OCI-LY1 (cell line): ENCODE measurements at regions not wholly inside any gene's neighbourhood (a gene's known extent, or its start where the extent isn't known, plus 50 kb on each side); places are given as distances from the start of the nearest gene placed in this dataset.

ENCODE experiments used
- H2AFZ ChIP-seq: fragments of 200-600 bp; sonication (generic), shearing (Covaris generic); 2 replicates; pipeline ENCODE4 v1.6.0; 2014; ENCODE audit warnings: antibody characterized with exemption, mild to moderate bottlenecking, low read length
- H3F3A ChIP-seq: fragments of 200-600 bp; sonication (generic), shearing (Covaris generic); 2 replicates; pipeline ENCODE4 v1.6.0; 2014; ENCODE audit warnings: mild to moderate bottlenecking, antibody characterized with exemption, low read length, moderate library complexity; ENCODE audit not compliant: insufficient read depth
- H3K27ac ChIP-seq: fragments of 200-600 bp; sonication (generic); 2 replicates; pipeline ENCODE4 v1.5.1; 2014; ENCODE audit warnings: low read length, mixed run types, mild to moderate bottlenecking, low read depth; ENCODE audit not compliant: poor library complexity, severe bottlenecking
- H3K27me3 ChIP-seq: fragments of 200-600 bp; sonication (generic); 2 replicates; pipeline ENCODE4 v1.6.0; 2014; ENCODE audit warnings: antibody characterized with exemption, mild to moderate bottlenecking, low read length, moderate library complexity; ENCODE audit not compliant: insufficient read depth
- H3K36me3 ChIP-seq: fragments of 200-600 bp; sonication (generic); 2 replicates; pipeline ENCODE4 v1.6.1; 2014; ENCODE audit warnings: mild to moderate bottlenecking, antibody characterized with exemption, low read length, moderate library complexity, mixed read lengths; ENCODE audit not compliant: insufficient read depth
- H3K4me1 ChIP-seq: fragments of 200-600 bp; sonication (generic); 2 replicates; pipeline ENCODE4 v1.5.1; 2014; ENCODE audit warnings: mild to moderate bottlenecking, low read length, moderate library complexity; ENCODE audit not compliant: insufficient read depth, severe bottlenecking
- H3K4me2 ChIP-seq: fragments of 200-600 bp; sonication (generic), shearing (Covaris generic); 2 replicates; pipeline ENCODE4 v1.6.1; 2014; ENCODE audit warnings: low read length
- H3K4me3 ChIP-seq: fragments of 200-600 bp; sonication (generic); 2 replicates; pipeline ENCODE4 v1.5.1; 2014; ENCODE audit warnings: low read length, low read depth, mild to moderate bottlenecking, mixed read lengths; ENCODE audit not compliant: poor library complexity, severe bottlenecking
- H3K79me2 ChIP-seq: fragments of 200-600 bp; shearing (Covaris generic); 2 replicates; pipeline ENCODE4 v1.6.1; 2016; ENCODE audit warnings: mixed run types, low read length, mixed read lengths; ENCODE audit not compliant: insufficient read depth
- H3K9ac ChIP-seq: fragments of 200-600 bp; sonication (generic), shearing (Covaris generic); 2 replicates; pipeline ENCODE4 v1.6.1; 2014; ENCODE audit warnings: mild to moderate bottlenecking, low read length, mixed read lengths
- H3K9me2 ChIP-seq: fragments of 200-600 bp; sonication (generic), shearing (Covaris generic); 2 replicates; pipeline ENCODE4 v1.6.1; 2014; ENCODE audit warnings: low read depth, mild to moderate bottlenecking, low read length, mixed read lengths
- H3K9me3 ChIP-seq: fragments of 200-600 bp; shearing (Covaris generic); 2 replicates; pipeline ENCODE4 v1.6.1; 2014; ENCODE audit warnings: low read length, mixed read lengths
- H4K20me1 ChIP-seq: fragments of 200-600 bp; sonication (generic), shearing (Covaris generic); 2 replicates; pipeline ENCODE4 v1.6.0; 2016; ENCODE audit warnings: mild to moderate bottlenecking, low read length; ENCODE audit not compliant: insufficient read depth
- CTCF ChIP-seq: fragments of 200-600 bp; sonication (generic), shearing (Covaris generic); IDR thresholded peaks from 2 replicates; pipeline ENCODE4 v1.5.1; 2017; ENCODE audit warnings: mild to moderate bottlenecking, antibody characterized with exemption, low read length, moderate library complexity, mixed read lengths
- EZH2 ChIP-seq: fragments of 200-600 bp; sonication (generic), shearing (Covaris generic); IDR thresholded peaks from 2 replicates; pipeline ENCODE4 v1.8.0; 2017; ENCODE audit warnings: borderline replicate concordance, mixed run types, mild to moderate bottlenecking, antibody characterized with exemption, low read length, moderate library complexity, mixed read lengths

GRCh38 chr10:20976891-20977290 lies 79.8 kb upstream of the NEBL start:
- Histone ChIP-seq H3K27ac (no peak overlapping the region), H3K27me3 (no peaks in the 10 kb centered on the region), H3K4me1 (no peaks in the 10 kb centered on the region), H3K79me2 (no peaks in the 10 kb centered on the region), H4K20me1 (no peaks in the 10 kb centered on the region), H3K9ac (no peak overlapping the region), H3K9me2 (no peaks in the 10 kb centered on the region), H2AFZ (no peak overlapping the region), H3K4me2 (no peak overlapping the region), H3K36me3 (no peaks in the 10 kb centered on the region), H3K4me3 (no peak overlapping the region), H3F3A (no peaks in the 10 kb centered on the region), H3K9me3 (no peaks in the 10 kb centered on the region)
- TF ChIP-seq CTCF: no peak
- TF ChIP-seq EZH2: no peak

- Histone ChIP-seq H3K9me2 (no peaks in the 10 kb centered on the region), H3K4me1 (no peaks in the 10 kb centered on the region), H3K79me2 (no peaks in the 10 kb centered on the region), H2AFZ (no peak overlapping the region), H3F3A (no peaks in the 10 kb centered on the region), H3K9ac (no peak overlapping the region), H4K20me1 (no peaks in the 10 kb centered on the region), H3K27ac (no peak overlapping the region), H3K27me3 (no peaks in the 10 kb centered on the region), H3K4me2 (no peak overlapping the region), H3K4me3 (no peak overlapping the region), H3K36me3 (no peaks in the 10 kb centered on the region), H3K9me3 (no peaks in the 10 kb centered on the region)
- TF ChIP-seq EZH2 (no peak), CTCF (no peak)
These were observed 79.3 kb upstream of the NEBL start for GRCh38 chr10:20976390-20976789.

GRCh38 chr10:20975236-20975635 lies 78.1 kb upstream of the NEBL start:
- H3K79me2 ChIP-seq: no peaks in the 10 kb centered on the region
- peaks cover 5% of the 10 kb centered on the region for H3K4me1 ChIP-seq
- no peak overlapping the region for H3K9ac ChIP-seq
- H3F3A ChIP-seq: no peaks in the 10 kb centered on the region
- no peak overlapping the region for H2AFZ ChIP-seq
- no peak overlapping the region for H3K4me2 ChIP-seq
- no peaks in the 10 kb centered on the region for H3K27me3 ChIP-seq
- TF ChIP-seq EZH2 (no peak), CTCF (no peak)
- no peaks in the 10 kb centered on the region for H3K9me2 ChIP-seq
- H3K4me3 ChIP-seq: no peak overlapping the region
- no peaks in the 10 kb centered on the region for H4K20me1 ChIP-seq
- no peaks in the 10 kb centered on the region for H3K36me3 ChIP-seq
- H3K27ac ChIP-seq: no peak overlapping the region
- H3K9me3 ChIP-seq: no peaks in the 10 kb centered on the region
